Ovary (tissue), 3 donors: ENCODE measurements at regions not wholly inside any gene's neighbourhood (a gene's known extent, or its start where the extent isn't known, plus 50 kb on each side); places are given as distances from the start of the nearest gene placed in this dataset.

Experiments
- POLR2A ChIP-seq: fragments of 450-650 bp; IDR thresholded peaks from one replicate; pipeline ENCODE4 v1.6.1; 2017; ENCODE audit warnings: antibody characterized with exemption, mild to moderate bottlenecking, moderate library complexity
- TF ChIP-seq, protein P1 (sequence below), 3 donors: fragments of 450-650 bp in 2 of 3; fragments of 200-600 bp in 1 of 3; IDR thresholded peaks; one replicate each; pipeline versions ENCODE4 v1.5.1 to v1.8.0; 2016 to 2022; ENCODE audit warnings: antibody characterized with exemption in 3 of 3, mild to moderate bottlenecking in 1 of 3
- donor health status: DM: no; HTN: no; CAD: no.

DNA sequence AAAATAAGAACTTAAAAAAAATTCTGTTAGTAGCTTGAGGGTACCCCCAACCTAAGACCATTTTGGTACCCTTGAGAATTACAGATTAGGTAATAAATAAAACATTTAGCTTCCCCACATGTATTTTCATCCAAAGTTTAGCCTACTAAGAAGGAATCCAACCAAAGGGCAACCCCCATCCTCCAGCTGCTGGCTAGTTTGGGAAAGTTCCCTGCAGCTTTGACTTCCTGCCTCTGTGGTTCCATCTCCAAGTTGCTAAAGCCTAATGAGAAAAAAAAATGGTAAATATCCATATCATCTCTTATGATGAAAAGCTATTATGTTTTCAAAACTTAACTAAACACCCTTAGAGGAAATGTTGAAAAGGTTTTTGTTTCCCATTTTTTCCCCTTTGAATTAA, 547.2 kb downstream of the ANKRD7 start:
- TF ChIP-seq, protein P1, sequence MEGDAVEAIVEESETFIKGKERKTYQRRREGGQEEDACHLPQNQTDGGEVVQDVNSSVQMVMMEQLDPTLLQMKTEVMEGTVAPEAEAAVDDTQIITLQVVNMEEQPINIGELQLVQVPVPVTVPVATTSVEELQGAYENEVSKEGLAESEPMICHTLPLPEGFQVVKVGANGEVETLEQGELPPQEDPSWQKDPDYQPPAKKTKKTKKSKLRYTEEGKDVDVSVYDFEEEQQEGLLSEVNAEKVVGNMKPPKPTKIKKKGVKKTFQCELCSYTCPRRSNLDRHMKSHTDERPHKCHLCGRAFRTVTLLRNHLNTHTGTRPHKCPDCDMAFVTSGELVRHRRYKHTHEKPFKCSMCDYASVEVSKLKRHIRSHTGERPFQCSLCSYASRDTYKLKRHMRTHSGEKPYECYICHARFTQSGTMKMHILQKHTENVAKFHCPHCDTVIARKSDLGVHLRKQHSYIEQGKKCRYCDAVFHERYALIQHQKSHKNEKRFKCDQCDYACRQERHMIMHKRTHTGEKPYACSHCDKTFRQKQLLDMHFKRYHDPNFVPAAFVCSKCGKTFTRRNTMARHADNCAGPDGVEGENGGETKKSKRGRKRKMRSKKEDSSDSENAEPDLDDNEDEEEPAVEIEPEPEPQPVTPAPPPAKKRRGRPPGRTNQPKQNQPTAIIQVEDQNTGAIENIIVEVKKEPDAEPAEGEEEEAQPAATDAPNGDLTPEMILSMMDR (IDR thresholded peaks at IDR 0.05): no peak
- TF ChIP-seq POLR2A: no peak
